ENCODE measurements at regions not wholly inside any gene's neighbourhood (a gene's known extent, or its start where the extent isn't known, plus 50 kb on each side); places are given as distances from the start of the nearest gene placed in this dataset.
"Not testable (repeated sequence)": the region's sequence is repeated elsewhere in the genome, so short reads cannot be mapped to it uniquely, and the experiment has no call there.

DNA sequence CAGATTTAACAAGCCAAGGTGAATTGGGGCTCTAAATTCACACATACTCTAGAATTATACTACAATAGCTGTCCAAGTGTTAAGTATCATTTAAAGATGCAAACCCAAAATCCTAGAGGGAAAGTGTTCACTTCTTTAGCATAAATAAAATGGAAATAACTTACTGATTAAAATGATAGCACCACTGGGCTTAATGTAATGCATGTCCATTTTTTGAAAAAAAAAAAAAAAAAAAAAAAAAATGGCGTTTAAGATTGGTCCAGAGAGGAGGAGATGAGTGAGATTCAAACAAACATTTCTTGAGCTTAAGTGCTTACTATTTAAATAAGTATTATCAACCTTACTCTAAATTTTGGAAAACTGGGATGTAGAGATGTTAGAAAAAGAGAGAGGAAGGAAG lies 251.5 kb upstream of the CWC22 start:
- no peak for DNase-seq

DNA sequence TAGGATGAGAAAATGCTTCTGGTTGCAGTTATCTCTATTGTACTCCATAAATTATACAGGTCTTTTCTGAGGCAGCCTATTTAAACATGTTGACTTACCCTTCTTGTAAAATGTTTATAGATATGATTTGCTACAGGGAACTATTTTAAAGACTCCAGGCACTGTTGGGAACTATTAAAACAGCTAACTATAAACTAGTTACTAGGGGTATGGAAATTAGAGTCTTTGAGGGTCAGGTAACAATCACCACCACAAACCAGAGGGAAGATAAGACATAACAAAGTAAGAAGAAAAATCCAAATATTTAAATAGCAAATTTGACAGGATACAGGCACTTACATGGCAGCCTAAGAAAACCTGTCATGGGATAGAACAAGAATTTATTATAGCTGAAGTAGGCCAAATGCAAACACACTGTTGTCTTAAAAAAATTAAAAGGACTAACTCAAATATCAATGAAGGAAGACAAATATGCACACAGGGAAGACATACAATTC lies 251.0 kb upstream of the CWC22 start:
- no peak for DNase-seq

DNA sequence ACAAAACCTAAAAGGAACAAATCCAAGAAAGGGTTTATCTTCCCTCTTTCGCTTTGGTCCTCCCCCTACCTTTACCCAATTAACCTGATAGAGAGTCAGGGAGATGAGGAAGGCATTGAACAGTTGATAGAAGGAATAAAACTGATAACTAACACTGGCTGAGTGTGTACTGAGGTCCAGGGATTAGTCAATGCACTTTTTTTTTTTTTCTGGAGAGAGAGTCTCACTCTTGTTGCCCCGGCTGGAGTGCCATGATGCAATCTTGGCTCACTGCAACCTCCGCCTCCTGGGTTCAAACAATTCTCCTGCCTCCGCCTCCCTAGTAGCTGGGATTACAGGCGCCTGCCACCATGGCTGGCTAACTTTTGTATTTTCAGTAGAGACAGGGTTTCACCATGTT lies 250.2 kb upstream of the CWC22 start:
- DNase-seq = no peak

DNA sequence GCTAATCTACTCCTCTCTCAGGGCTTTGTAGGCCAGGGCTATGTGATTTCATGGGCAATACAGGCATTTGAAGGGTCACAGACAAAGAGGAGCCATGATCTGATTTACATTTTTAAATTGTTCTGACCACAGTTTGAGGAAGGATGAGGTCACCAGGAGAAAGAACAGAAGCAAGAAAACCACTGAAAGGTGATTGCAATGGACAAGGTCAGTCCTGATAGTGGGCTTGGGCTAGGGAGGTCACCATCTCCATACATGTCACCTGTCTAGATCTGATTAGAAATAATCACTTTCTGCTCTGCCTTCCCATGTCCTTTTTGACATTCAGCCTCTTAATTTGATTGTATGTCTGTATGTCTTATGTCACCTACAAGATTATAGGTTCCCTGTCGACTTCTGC lies 248.9 kb upstream of the CWC22 start:
- no peak for DNase-seq

DNA sequence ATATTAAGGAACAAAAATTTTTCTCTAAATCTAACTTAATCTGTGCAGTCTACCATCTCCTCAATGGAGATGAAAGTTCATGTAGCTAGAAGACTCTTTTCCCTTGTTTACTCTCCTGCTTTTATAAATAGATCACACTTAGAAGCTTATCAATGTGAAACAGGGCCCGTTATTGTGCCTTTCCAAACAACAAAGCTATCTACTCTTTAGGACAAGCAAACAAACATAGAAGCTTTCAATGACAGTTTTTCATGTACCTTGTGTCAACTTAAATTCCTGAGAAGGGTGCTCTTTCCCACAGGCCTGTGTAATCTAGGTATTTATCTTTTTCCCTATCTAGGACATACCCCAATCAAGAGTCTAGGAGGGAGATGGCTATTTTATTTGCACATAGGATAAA lies 247.8 kb upstream of the CWC22 start:
- DNase-seq = no peak

DNA sequence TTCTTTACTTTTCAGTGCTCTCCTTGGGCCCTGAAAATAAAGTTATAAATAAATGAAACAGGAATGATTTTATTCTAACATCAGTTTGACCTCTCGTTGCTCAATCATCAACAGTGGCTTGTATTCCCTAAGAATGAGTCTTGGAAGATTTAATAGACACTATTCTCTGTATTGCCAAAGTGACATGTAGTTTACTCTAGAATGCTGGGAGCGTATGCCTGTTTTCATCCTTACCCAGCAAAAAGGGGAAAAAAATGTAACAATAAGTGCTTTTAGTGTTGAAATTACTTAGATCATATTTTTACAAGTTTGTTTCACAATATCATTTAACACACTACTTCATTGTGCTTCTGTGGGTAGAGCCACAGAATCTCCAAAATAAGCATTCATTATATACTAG lies 240.6 kb upstream of the CWC22 start:
- DNase-seq = no peak

DNA sequence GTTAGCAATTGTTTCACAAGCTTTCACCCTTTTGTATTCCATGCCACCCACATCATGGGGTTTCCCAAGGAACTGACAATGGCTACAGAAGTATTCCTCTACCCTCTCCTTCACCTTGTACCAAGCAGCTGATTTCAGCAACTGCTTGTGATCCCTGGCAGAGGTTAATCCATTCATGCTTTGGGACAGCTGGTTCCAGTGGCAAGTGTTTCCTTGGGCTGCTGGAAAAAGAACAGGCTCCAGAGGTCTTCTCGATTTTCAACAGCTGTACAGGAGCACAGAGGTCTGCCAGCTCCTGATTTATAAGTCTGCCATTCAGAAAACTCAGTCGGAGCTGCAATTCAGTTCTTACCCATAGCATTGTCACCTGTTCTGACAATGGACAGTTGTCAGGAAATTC lies 239.2 kb upstream of the CWC22 start:
- no peak for DNase-seq

DNA sequence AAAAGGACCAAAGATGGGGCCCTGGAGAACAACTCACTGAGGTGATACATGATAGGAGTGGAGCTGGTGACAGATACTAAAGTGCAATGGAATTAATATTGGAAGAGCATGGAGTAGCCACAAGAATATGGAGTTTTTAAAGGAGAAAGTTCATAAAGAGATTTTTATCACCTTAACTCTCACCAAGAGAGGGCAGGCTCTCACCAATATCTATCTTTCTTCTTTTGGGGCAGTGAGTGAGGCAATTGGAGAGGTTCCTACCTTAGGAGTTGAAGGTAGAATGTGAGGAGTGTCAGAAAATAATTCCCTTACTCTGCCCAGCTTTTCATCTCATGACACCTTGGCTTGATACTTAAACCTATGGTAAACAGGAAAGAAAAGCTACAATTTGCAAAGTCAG lies 233.7 kb upstream of the CWC22 start:
- DNase-seq = no peak

DNA sequence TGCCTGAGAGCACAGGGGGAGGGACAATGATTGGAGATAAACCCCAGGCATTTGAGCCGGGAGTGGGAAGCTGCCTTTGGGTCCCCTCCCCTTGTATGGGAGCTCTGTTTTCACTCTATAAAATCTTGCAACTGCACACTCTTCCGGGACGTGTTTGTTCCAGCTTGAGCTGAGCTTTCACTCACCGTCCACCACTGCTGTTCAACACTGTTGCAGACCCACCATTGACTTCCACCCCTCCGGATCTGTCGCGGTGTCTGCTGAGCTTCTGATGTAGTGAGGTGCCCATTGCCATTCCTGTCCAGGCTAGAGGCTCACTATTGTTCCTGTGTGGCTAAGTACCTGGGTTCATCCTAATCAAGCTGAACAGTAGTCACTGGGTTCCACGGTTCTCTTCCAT lies 231.6 kb upstream of the CWC22 start:
- DNase-seq = no peak

DNA sequence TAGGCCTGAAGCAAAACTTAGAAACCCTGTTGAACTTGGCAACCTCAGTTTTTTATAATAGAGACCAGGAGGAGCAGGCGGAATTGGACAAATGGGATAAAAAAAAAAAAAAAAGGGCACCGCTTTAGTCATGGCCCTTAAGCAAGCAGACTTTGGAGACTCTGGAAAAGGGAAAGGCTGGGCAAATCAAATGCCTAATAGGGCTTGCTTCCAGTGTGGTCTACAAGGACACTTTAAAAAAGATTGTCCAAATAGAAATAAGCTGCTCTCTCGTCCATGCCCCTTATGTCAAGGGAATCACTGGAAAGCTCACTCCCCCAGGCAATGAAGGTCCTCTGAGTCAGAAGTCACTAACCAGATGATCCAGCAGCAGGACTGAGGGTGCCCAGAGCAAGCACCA lies 229.0 kb upstream of the CWC22 start:
- DNase-seq = not testable (repeated sequence)

DNA sequence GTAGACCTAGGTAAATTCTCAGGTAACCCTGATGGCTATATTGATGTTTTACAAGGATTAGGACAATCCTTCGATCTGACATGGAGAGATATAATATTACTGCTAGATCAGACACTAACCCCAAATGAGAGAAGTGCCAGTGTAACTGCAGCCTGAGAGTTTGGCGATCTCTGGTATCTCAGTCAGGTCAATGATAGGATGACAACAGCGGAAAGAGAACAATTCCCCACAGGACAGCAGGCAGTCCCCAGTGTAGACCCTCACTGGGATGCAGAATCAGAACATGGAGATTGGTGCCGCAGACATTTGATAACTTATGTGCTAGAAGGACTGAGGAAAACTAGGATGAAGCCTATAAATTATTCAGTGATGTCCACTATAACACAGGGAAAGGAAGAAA lies 228.4 kb upstream of the CWC22 start:
- DNase-seq = not testable (repeated sequence)

DNA sequence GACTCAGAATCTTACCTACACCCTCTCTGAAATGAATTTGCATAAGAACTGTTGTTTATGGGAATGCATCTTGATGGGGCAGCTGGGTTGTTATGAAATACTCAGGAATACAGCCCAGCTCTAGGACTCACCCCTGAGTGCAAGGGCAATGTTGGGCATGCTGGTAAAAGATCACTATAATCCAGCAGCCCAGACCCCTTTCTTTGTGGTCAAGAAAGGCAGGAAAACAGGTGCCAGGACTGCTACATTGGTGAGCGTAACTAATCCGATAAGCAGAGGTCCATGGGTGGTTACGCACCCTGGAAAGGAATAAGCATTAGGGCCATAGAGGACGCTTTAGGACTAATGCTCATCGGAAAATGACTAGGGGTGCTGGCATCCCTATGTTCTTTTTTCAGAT lies 227.9 kb upstream of the CWC22 start:
- DNase-seq = not testable (repeated sequence)

DNA sequence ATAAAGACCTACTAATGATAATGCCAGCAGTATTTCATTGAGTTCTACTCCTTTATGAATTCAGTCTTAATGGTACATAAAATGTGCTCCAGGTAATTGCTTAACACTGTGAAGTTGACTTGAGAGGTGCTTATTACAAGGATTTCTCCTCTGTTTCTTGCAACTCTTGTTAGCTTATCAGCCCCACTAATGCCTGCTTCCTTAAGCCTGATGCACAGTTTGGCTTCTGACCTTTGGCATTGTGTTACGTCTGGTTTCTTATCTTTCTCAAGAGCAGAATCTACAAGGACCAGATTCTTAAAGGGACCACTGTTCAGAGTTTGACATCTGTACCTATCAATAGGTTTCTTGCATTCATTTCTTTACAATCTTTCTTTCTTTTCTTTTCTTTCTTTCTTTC lies 223.9 kb upstream of the CWC22 start:
- DNase-seq = no peak

DNA sequence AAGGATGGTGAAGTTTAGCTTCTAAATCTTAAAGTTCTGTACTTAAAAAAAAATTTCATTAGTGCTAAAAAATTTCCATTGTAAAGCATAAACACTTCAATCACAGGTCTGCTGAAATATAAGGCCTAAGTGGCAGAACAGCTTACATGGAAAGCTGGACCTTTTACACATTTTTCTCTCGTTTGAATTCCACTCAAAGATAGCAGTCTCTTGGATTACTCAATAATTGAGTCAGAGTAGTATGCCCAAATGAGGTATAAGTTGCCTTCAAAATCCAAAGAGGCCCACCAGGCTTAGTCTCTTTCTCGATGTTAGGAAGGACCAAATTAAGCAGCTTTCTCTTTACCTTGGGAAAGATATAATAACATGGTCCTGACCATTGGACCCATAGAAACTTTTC lies 220.4 kb upstream of the CWC22 start:
- no peak for DNase-seq

DNA sequence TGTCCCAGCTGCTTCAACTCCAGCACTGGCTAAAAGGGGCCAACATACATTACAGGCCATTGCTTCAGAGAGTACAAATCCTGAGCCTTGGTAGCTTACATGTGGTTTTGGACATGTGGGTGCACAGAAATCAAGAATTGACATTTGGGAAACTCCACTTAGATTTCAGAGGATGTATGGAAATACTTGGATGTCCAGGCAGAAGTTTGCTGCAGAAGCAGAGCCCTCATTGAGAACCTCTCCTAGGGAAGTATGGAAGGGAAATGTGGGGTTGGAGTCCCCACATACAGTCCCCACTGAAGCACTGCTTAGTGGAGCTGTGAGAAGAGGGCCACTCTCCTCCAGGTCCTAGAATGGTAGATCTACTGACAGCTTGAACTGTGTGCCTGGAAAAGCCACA lies 218.0 kb upstream of the CWC22 start:
- DNase-seq = no peak

DNA sequence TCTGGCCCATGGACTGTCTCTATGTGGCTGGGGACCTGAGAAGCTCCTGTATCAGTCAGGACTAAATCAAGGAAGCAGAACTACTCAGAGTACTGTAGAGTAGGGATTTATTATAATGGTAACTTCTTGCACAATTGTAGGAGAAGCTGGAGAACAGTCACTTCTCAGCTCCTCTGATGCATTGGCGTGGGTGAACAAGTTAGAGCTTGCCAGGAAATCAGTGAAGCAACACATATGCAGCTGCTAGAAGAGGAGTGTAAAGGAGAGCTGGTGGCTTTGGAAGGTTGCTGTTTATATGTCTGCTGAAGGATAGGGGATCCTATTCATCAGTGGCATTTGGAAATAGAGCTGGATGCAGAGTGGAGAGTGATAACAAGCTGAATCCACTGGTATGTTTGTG lies 215.5 kb upstream of the CWC22 start:
- DNase-seq = no peak

DNA sequence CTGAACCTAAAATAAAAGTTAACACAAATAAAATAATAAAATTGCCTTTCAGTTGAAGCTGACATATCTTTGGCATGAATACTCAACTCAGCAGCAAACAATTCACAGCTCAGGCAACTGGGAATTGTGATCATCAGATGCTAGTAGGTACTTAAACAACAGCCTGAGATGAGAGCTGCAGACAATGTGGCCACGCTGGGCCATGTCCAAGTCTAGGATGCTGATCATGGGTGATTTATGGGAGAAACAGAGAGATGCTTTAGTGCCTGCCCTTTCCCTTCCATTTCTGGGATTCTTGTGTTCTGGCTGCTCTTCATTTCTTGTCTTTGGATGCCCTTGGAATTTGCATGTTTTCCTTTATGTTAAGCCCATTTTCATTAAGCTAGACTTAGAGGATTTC lies 212.4 kb upstream of the CWC22 start:
- no peak for DNase-seq

DNA sequence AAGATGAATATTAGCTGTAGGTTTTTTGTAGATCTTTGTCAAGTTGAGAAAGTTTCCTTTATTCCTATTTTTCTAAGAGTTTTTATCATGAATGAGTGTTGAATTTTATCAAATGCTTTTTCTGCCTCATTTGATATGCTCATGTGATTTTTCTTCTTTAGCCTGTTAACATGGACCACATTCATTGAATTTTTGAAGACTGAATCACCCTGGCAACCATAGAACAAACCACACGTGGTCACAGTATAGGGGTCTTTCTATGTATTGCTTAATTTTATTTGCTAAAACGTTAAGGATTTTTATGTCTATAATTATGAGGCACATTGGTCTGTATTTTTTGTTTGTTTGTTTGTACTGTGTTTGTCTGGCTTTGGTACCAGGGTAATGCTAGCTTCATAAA lies 201.7 kb upstream of the CWC22 start:
- no peak for DNase-seq

DNA sequence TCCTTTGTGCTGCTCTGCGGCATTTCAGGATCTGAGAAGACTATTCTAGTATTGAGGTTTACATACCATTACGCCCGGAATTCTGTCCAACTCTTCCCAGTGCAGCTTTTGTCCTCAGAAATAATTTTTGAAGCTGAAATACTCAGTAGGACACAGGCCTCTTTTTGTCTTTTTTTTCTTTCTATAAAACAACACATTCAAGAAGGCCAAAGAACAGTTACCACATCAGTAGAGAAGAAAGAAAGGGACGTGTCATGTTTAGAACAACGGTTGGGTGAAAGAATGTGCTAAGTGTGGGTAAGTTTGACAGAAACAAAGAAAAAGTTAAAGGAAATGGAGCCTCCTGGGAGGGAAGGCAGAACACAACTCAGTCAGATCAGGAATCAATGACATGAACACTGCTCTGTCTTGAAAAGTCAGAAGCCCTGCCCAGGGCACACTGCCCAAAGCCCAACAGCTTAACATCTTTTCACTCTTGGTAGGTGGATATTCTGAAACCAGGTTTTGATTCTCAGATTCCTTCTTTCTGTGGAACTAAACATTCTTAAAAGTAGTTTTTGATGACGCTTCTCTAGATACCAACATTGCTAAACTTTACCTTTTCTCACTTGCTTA lies 198.6 kb upstream of the CWC22 start:
- DNase-seq = no peak

DNA sequence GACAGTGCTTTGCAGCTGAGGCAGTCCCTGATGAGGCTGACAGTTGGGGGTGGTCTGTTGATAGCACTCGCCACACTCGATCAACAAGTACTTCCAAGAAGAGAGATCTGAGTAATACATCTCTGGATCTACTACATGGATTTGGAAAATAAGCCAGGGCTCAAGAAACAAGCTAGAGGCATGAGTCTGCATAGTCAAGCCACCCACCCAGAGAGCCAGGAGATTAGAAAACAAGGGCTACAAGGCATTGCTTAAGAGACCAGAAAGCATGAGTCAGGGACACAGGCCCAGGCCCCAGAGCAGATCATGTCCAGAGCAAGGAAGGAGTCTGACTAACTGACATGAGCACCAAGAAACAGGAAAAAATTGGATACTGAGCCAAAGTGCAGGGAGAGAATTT lies 196.9 kb upstream of the CWC22 start:
- no peak for DNase-seq

DNA sequence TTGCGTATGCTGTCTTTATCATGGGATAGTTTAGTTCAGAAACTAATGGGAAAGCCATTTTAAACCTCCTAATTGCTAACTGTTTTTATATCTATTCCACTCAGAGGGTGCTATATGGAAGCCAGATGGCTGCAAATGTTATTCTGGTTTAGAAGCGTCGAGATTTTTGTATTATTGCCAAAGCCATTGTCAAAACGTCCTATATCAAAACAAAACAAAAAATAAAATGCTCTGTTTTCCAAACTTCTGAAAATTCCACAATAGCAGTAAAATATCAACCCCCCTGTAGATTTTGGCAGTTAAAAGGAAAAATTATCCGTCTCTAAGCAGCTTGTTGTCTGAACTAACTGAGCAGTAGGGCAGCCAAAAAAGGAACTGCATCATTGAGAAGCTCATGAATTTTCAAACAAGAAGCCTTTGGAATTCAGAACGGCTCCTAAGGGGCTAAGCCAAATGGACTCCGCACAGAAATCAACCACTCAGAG lies 195.4 kb upstream of the CWC22 start:
- no peak for DNase-seq

DNA sequence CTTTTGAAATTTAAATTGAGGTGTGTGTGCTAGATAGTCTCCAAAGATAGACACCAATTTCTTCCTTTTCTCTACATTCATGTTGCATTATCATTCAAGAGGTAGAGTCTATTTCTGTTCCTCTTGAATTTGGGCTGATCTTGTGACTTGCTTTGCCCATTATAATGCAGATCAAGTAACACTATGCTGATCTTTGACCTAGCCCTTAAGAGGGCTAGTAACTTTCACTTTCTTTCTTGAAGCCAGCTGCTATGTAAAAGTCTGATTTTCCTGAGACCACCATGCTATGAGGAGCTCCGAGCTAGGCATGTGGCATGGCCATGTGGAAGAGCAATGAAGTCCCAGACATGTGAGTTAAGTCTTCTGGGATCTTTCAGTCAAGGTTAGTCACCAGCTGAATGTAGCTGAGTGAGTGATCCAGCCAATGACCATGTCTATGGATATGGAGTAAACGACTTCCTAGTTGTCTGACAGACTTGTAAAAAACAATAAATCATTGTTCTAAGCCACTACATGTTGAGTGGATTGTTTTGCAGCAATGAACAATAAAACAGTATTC lies 189.4 kb upstream of the CWC22 start:
- no peak for DNase-seq

DNA sequence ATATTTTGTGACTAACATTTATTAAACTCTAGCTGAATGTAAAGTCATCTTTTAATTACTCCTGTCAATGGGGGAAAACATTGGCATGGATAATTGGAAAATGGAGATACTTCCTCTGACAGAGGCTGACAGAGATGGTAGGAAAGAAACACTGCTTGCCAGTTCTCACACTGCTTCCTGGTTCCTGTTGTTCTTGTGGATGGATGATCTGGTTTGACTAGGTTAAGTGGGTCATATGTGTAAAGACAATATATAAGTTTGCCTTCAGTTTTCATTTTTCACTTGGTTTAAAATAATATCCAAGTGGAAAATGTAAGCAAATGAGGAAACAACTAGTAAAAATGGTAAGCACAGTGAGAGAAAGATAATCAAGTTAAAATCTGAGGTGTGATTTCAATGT lies 188.8 kb upstream of the CWC22 start:
- no peak for DNase-seq

DNA sequence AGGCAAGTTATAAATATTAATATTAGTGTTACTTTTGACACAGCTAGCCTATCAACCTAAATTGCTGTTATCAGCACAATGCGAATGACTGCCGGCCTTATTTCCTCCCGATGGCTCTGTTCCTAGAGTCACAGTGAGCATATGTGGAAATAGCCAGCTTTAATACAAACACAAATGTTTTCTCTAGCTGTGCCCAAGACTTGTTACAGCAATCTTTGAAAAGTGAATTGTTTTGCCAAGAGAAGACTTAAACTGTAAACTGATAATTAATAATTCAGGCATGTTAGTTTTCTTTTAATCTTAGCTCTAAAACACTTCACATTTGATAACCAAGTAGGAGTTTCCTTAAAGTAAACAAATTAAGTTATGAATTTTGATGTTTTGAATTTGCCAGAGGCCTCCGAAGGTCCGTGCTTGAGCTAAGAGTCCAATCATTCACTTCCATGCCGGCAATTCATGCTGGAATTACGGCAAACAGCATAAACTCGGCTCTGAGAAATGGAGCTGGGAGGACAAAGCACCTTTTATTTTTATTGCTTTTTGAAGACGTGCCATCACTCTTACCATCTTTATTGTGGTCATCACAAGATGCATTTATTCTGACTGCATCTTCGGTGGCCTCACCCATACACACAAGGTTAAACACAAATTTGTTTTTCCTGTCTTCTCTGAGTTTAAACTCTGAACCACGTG lies 184.5 kb upstream of the CWC22 start:
- no peak for DNase-seq

DNA sequence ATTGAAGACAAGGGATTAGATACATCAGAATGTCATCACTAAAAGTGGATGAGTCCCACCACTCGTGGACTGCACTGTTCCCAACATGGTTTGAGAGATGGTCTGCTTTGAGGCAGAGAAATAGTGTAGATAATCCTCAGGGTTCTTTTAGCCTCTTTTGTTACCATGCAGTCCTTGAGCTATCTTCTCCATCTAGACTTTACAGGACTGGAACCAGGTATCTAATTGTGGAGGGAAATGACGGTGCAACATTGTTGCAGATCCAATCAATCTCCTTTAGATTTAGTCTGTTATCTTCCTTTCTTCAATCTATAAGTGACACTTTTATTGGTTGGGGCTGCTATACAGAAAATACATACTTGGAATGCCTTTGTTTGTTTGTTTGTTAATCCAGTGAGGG lies 183.8 kb upstream of the CWC22 start:
- no peak for DNase-seq
